GM12878 (cell line): ENCODE measurements at regions not wholly inside any gene's neighbourhood (a gene's known extent, or its start where the extent isn't known, plus 50 kb on each side); places are given as distances from the start of the nearest gene placed in this dataset.

Experiments used
- ATF3 ChIP-seq: IDR thresholded peaks from 2 replicates; pipeline ENCODE4 v1.6.1; 2011; ENCODE audit warnings: low read depth, mild to moderate bottlenecking, low read length, moderate library complexity, borderline replicate concordance; ENCODE audit errors: extremely low read depth
- BACH1 ChIP-seq: fragments of 450-650 bp; IDR thresholded peaks from 2 replicates; pipeline ENCODE4 v1.6.1; 2017; ENCODE audit warnings: mild to moderate bottlenecking, borderline replicate concordance
- EZH2 ChIP-seq: IDR thresholded peaks from 2 replicates; pipeline ENCODE4 v1.6.1; 2012; ENCODE audit warnings: low read depth, mild to moderate bottlenecking, control low read depth, inconsistent platforms, low read length, borderline replicate concordance; ENCODE audit not compliant: control insufficient read depth
- GATAD2B ChIP-seq: fragments of 450-650 bp; conservative IDR thresholded peaks from 2 replicates; pipeline ENCODE4 v1.6.1; 2017; ENCODE audit warnings: low read depth, mild to moderate bottlenecking, moderate library complexity
- HDAC2 ChIP-seq: fragments of 200-600 bp; sonication (generic); IDR thresholded peaks from 2 replicates; pipeline ENCODE4 v1.6.1; 2017
- KDM1A ChIP-seq: fragments of 200-600 bp; sonication (generic); IDR thresholded peaks from 2 replicates; pipeline ENCODE4 v1.6.1; 2016; ENCODE audit warnings: borderline replicate concordance
- NFIC ChIP-seq: IDR thresholded peaks from 2 replicates; pipeline ENCODE4 v1.6.1; 2012; ENCODE audit warnings: low read depth, mild to moderate bottlenecking, inconsistent platforms, low read length, moderate library complexity
- POLR2A ChIP-seq: IDR thresholded peaks from 2 replicates; pipeline ENCODE4 v1.6.1; 2011; ENCODE audit warnings: low read depth, mild to moderate bottlenecking, low read length
- POLR2AphosphoS5 ChIP-seq: IDR thresholded peaks from 2 replicates; pipeline ENCODE4 v1.6.1; 2011; ENCODE audit warnings: mild to moderate bottlenecking, low read length, inconsistent platforms
- RELA ChIP-seq: fragments of 450-650 bp; IDR thresholded peaks from 2 replicates; pipeline ENCODE4 v1.8.0; 2014; ENCODE audit warnings: borderline replicate concordance; ENCODE audit not compliant: partially characterized antibody
- SUZ12 ChIP-seq: fragments of 200-600 bp; sonication (generic); IDR thresholded peaks from one replicate; pipeline ENCODE4 v1.6.1; 2018; ENCODE audit warnings: antibody characterized with exemption, mild to moderate bottlenecking; ENCODE audit not compliant: unreplicated experiment
- TAF1 ChIP-seq: IDR thresholded peaks from 2 replicates; pipeline ENCODE4 v1.6.1; 2011; ENCODE audit warnings: mild to moderate bottlenecking, low read depth, low read length, borderline replicate concordance
- TF ChIP-seq, protein P1 (sequence below), 3 experiments: IDR thresholded peaks in 2 of 3; conservative IDR thresholded peaks in 1 of 3; 2 replicates each; pipeline ENCODE4 v1.5.1; 2011; ENCODE audit warnings: low read depth in 3 of 3, low read length in 3 of 3, mild to moderate bottlenecking in 3 of 3, control low read depth in 2 of 3, moderate library complexity in 2 of 3, inconsistent platforms in 1 of 3, mixed read lengths in 1 of 3; ENCODE audit not compliant: control insufficient read depth in 2 of 3, insufficient read depth in 1 of 3; ENCODE audit errors: extremely low read depth in 1 of 3
- TF ChIP-seq, protein P2 (sequence below): fragments of 150-350 bp; IDR thresholded peaks from 2 replicates; pipeline ENCODE4 v1.6.1; 2016; ENCODE audit warnings: low read depth, low read length

- no peak for TF ChIP-seq SUZ12
- TF ChIP-seq ATF3: no peak
- TF ChIP-seq, protein P1, sequence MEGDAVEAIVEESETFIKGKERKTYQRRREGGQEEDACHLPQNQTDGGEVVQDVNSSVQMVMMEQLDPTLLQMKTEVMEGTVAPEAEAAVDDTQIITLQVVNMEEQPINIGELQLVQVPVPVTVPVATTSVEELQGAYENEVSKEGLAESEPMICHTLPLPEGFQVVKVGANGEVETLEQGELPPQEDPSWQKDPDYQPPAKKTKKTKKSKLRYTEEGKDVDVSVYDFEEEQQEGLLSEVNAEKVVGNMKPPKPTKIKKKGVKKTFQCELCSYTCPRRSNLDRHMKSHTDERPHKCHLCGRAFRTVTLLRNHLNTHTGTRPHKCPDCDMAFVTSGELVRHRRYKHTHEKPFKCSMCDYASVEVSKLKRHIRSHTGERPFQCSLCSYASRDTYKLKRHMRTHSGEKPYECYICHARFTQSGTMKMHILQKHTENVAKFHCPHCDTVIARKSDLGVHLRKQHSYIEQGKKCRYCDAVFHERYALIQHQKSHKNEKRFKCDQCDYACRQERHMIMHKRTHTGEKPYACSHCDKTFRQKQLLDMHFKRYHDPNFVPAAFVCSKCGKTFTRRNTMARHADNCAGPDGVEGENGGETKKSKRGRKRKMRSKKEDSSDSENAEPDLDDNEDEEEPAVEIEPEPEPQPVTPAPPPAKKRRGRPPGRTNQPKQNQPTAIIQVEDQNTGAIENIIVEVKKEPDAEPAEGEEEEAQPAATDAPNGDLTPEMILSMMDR (IDR thresholded peaks at IDR 0.05 in 2 of 3, conservative IDR thresholded peaks at IDR 0.05 in 1 of 3; ENCODE audit: control insufficient read depth in 2 of 3, extremely low read depth in 1 of 3, insufficient read depth in 1 of 3, low read depth in 3 of 3, low read length in 3 of 3): no peak
- TF ChIP-seq, protein P2, sequence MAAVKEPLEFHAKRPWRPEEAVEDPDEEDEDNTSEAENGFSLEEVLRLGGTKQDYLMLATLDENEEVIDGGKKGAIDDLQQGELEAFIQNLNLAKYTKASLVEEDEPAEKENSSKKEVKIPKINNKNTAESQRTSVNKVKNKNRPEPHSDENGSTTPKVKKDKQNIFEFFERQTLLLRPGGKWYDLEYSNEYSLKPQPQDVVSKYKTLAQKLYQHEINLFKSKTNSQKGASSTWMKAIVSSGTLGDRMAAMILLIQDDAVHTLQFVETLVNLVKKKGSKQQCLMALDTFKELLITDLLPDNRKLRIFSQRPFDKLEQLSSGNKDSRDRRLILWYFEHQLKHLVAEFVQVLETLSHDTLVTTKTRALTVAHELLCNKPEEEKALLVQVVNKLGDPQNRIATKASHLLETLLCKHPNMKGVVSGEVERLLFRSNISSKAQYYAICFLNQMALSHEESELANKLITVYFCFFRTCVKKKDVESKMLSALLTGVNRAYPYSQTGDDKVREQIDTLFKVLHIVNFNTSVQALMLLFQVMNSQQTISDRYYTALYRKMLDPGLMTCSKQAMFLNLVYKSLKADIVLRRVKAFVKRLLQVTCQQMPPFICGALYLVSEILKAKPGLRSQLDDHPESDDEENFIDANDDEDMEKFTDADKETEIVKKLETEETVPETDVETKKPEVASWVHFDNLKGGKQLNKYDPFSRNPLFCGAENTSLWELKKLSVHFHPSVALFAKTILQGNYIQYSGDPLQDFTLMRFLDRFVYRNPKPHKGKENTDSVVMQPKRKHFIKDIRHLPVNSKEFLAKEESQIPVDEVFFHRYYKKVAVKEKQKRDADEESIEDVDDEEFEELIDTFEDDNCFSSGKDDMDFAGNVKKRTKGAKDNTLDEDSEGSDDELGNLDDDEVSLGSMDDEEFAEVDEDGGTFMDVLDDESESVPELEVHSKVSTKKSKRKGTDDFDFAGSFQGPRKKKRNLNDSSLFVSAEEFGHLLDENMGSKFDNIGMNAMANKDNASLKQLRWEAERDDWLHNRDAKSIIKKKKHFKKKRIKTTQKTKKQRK: no peak
- no peak for TF ChIP-seq BACH1
- TF ChIP-seq POLR2A: no peak
- no peak for TF ChIP-seq GATAD2B
- no peak for TF ChIP-seq EZH2
- no peak for TF ChIP-seq TAF1
- no peak for TF ChIP-seq POLR2AphosphoS5
- no peak for TF ChIP-seq KDM1A
- no peak for TF ChIP-seq HDAC2
- TF ChIP-seq RELA: no peak
- TF ChIP-seq NFIC: no peak
These were observed 193.6 kb downstream of the CWF19L2 start for GRCh38 chr11:107263844-107264563.
